ENCODE measurements at regions not wholly inside any gene's neighbourhood (a gene's known extent, or its start where the extent isn't known, plus 50 kb on each side); places are given as distances from the start of the nearest gene placed in this dataset.

- CTCF ChIA-PET (ENCODE audit: partially characterized antibody) = no interaction called here
- no peak overlapping the region for H3K27ac ChIP-seq (ENCODE audit: low read depth, low read length)
- FAIRE-seq = no peak
- H4K5ac ChIP-seq (ENCODE audit: insufficient read length, low read depth, low read length) = no peak overlapping the region
- H3K27me3 ChIP-seq (replicated peaks in 1 of 4; ENCODE audit: control insufficient read depth in 3 of 4, extremely low read depth in 1 of 4, insufficient read depth in 3 of 4, low read length in 3 of 4) = peaks cover 0 to 1% (median 0%) of the 10 kb centered on the region in 4 experiments; a peak in 1 of 7 replicates
- no peaks in the 10 kb centered on the region for H4K20me1 ChIP-seq (replicated peaks in 1 of 2; ENCODE audit: control insufficient read depth in 1 of 2, insufficient read depth in 2 of 2, low read length in 2 of 2)
- H3K79me1 ChIP-seq (ENCODE audit: low read depth, low read length) = no peaks in the 10 kb centered on the region
- H3K9ac ChIP-seq (replicated peaks in 1 of 4; ENCODE audit: extremely low read depth in 1 of 4, low read depth in 3 of 4, low read length in 3 of 4) = no peak overlapping the region
- H3K4me3 ChIP-seq (ENCODE audit: extremely low read depth in 1 of 4, insufficient read depth in 2 of 4, low read depth in 3 of 4, low read length in 4 of 4) = no peak overlapping the region
- no peak overlapping the region for H3K23ac ChIP-seq (ENCODE audit: insufficient read length)
- H3K4me1 ChIP-seq (replicated peaks in 1 of 4; ENCODE audit: control insufficient read depth in 3 of 4, insufficient read depth in 4 of 4, low read length in 3 of 4) = no peaks in the 10 kb centered on the region
- H4K91ac ChIP-seq (replicated peaks; ENCODE audit: insufficient read length, low read length) = no peak overlapping the region
- no peak overlapping the region for H3K4ac ChIP-seq (replicated peaks; ENCODE audit: insufficient read length, low read depth, low read length)
- 86% methylated on average over 2 of the region's 2 CpGs; no CpG with 5 or more reads in 1 of the 2 experiments for WGBS, 2 experiments (ENCODE audit: extremely low coverage in 1 of 2, insufficient coverage in 1 of 2, insufficient read length in 1 of 2, insufficient replicate concordance in 2 of 2, low coverage in 1 of 2, low lambda C conversion rate in 2 of 2, missing lambda C conversion rate in 1 of 2)
- no peak overlapping the region for H2AFZ ChIP-seq (ENCODE audit: low read length)
- POLR2A ChIA-PET (ENCODE audit: partially characterized antibody) = no interaction called here
- H3K23me2 ChIP-seq (ENCODE audit: low read depth, low read length) = no peaks in the 10 kb centered on the region
- no peaks in the 10 kb centered on the region for H3K79me2 ChIP-seq (ENCODE audit: control insufficient read depth in 1 of 2, insufficient read depth in 2 of 2, low read length in 2 of 2)
- TF ChIP-seq CTBP2 (IDR thresholded peaks at IDR 0.05; ENCODE audit: borderline replicate concordance, insufficient read depth, insufficient read length, low read length) (no peak), USF2 (IDR thresholded peaks at IDR 0.05; ENCODE audit: low read length) (no peak), BACH1 (IDR thresholded peaks at IDR 0.05; ENCODE audit: low read length) (no peak), TAF7 (optimal IDR thresholded peaks at IDR 0.05; ENCODE audit: borderline replicate concordance, low read depth, low read length) (no peak)
- no peak overlapping the region for H2BK5ac ChIP-seq (ENCODE audit: low read depth, low read length)
- no peak overlapping the region for H4K8ac ChIP-seq (ENCODE audit: extremely low read depth, insufficient read depth, low read length)
- no peak overlapping the region for H2AK5ac ChIP-seq (ENCODE audit: low read depth, low read length)
- H3K36me3 ChIP-seq (ENCODE audit: control insufficient read depth in 2 of 4, insufficient read depth in 4 of 4, low read length in 3 of 4) = no peaks in the 10 kb centered on the region
- no peak overlapping the region for H3K56ac ChIP-seq (replicated peaks; ENCODE audit: insufficient read length, low read depth, low read length)
- H3K9me3 ChIP-seq (ENCODE audit: insufficient read depth in 2 of 2, low read depth in 1 of 2, low read length in 1 of 2) = no peaks in the 10 kb centered on the region
- no peak overlapping the region for H3K14ac ChIP-seq (ENCODE audit: insufficient read length)
- no peak for DNase-seq (ENCODE audit: low read depth in 1 of 2, low spot score in 2 of 2)
- no peak overlapping the region for H2BK120ac ChIP-seq (replicated peaks; ENCODE audit: low read depth, low read length)
- no peak overlapping the region for H2BK12ac ChIP-seq (ENCODE audit: low read depth, low read length)
- no peak overlapping the region for H3K4me2 ChIP-seq (ENCODE audit: insufficient read depth in 1 of 2, low read depth in 2 of 2, low read length in 2 of 2)
- no peak overlapping the region for H3K18ac ChIP-seq (ENCODE audit: extremely low read depth, low read length)
- no peak overlapping the region for H2BK15ac ChIP-seq (ENCODE audit: low read length)
- H2BK20ac ChIP-seq (ENCODE audit: low read length) = no peak overlapping the region
These were observed 125.2 kb upstream of the PITX2 start for GRCh38 chr4:110748071-110748470.
